ENCODE measurements at regions not wholly inside any gene's neighbourhood (a gene's known extent, or its start where the extent isn't known, plus 50 kb on each side); places are given as distances from the start of the nearest gene placed in this dataset.

- no peaks in the 10 kb centered on the region for H3K4me1 ChIP-seq (replicated peaks in 1 of 2; ENCODE audit: control insufficient read depth in 2 of 2, insufficient read depth in 2 of 2, low read length in 2 of 2)
- TF ChIP-seq HEY1 (CRISPR knock-in tag; IDR thresholded peaks at IDR 0.05; ENCODE audit: borderline replicate concordance) = no peak
- TF ChIP-seq TEAD4 (IDR thresholded peaks at IDR 0.05; ENCODE audit: low read length) = no peak
- TF ChIP-seq TEAD4 (CRISPR knock-in tag; IDR thresholded peaks at IDR 0.05; ENCODE audit: borderline replicate concordance) = no peak
- no peak for TF ChIP-seq SNAPC5 (CRISPR knock-in tag; IDR thresholded peaks at IDR 0.05)
- no peak for TF ChIP-seq DPF2 (IDR thresholded peaks at IDR 0.05)
- no peak for TF ChIP-seq TRIM24 (IDR thresholded peaks at IDR 0.05)
- TF ChIP-seq NR2C2 (CRISPR knock-in tag; IDR thresholded peaks at IDR 0.05) = no peak
- TF ChIP-seq NR2C2 (tag; IDR thresholded peaks at IDR 0.05) = no peak
- no peak for TF ChIP-seq MTF1 (CRISPR knock-in tag; IDR thresholded peaks at IDR 0.05; ENCODE audit: borderline replicate concordance)
- TF ChIP-seq CGGBP1 (CRISPR knock-in tag; IDR thresholded peaks at IDR 0.05) = no peak
- FAIRE-seq (no peak), ATAC-seq (no peak), DNase-seq (ENCODE audit: extremely low read depth in 1 of 4, low spot score in 3 of 4) (no peak)
- no peaks in the 10 kb centered on the region; a peak in 1 of 5 replicates for H3K27me3 ChIP-seq (ENCODE audit: control insufficient read depth in 2 of 2, insufficient read depth in 2 of 2, low read length in 2 of 2)
- H3K36me3 ChIP-seq (ENCODE audit: control insufficient read depth, insufficient read depth, low read length) = no peaks in the 10 kb centered on the region
- 0% methylated on average over 3 of the region's 4 CpGs for WGBS (ENCODE audit: insufficient coverage, low coverage, missing lambda C conversion rate)
- no TSS peak for BruUV-seq (replicated peaks)
- no peak overlapping the region for H3K9ac ChIP-seq (ENCODE audit: insufficient read depth in 1 of 2, low read depth in 2 of 2, low read length in 2 of 2)
- H3K27ac ChIP-seq (ENCODE audit: extremely low read depth, low read depth, low read length) = no peak overlapping the region
- H3K4me2 ChIP-seq (ENCODE audit: insufficient read depth, low read length) = no peak overlapping the region
- H3K9me3 ChIP-seq (replicated peaks; ENCODE audit: control insufficient read depth, insufficient read depth, low read depth, low read length) = no peaks in the 10 kb centered on the region
- POLR2A ChIA-PET = no interaction called here
- intact Hi-C loops (cut with micrococcal nuclease) (no loop called here), in situ Hi-C loops (cut with MboI) (no loop called here)
- H3K4me3 ChIP-seq = no peak overlapping the region
- H2AFZ ChIP-seq (ENCODE audit: low read depth, low read length) = no peak overlapping the region
- CTCF ChIA-PET (ENCODE audit: low intra/inter-chr PET ratio) = no interaction called here
- H4K20me1 ChIP-seq (replicated peaks; ENCODE audit: control insufficient read depth, insufficient read depth, low read length) = no peaks in the 10 kb centered on the region
- no peaks in the 10 kb centered on the region for H3K9me1 ChIP-seq (ENCODE audit: control insufficient read depth, insufficient read depth, low read length)
- no peaks in the 10 kb centered on the region for H3K79me2 ChIP-seq (ENCODE audit: control insufficient read depth, insufficient read depth, low read length)
Measured at GRCh38 chr2:236811062-236811656, 241.5 kb downstream of the ACKR3 start.

All from K562 (cell line).